SU-DHL-6 (cell line): ENCODE measurements at regions not wholly inside any gene's neighbourhood (a gene's known extent, or its start where the extent isn't known, plus 50 kb on each side); places are given as distances from the start of the nearest gene placed in this dataset.
A peak's percentile ranks its signal among the peaks of the same experiment; 100 is the strongest.
"Not testable (repeated sequence)": the region's sequence is repeated elsewhere in the genome, so short reads cannot be mapped to it uniquely, and the experiment has no call there.

ENCODE experiments used
- H2AFZ ChIP-seq: fragments of 200-600 bp; sonication (generic); 2 replicates; pipeline ENCODE4 v1.6.1; 2014; ENCODE audit warnings: low read depth, mild to moderate bottlenecking, moderate library complexity, mixed read lengths, antibody characterized with exemption, low read length; ENCODE audit not compliant: severe bottlenecking
- H3F3A ChIP-seq: fragments of 200-600 bp; shearing (Covaris generic); 2 replicates; pipeline ENCODE4 v1.6.0; 2016; ENCODE audit warnings: antibody characterized with exemption, mild to moderate bottlenecking; ENCODE audit not compliant: insufficient read depth
- H3K27ac ChIP-seq: fragments of 200-600 bp; sonication (generic); 2 replicates; pipeline ENCODE4 v1.5.1; 2016; ENCODE audit warnings: low read depth, mild to moderate bottlenecking, low read length, moderate library complexity, mixed read lengths
- H3K27me3 ChIP-seq: fragments of 200-600 bp; sonication (generic), shearing (Covaris generic); 2 replicates; pipeline ENCODE4 v1.6.0; 2014; ENCODE audit warnings: mild to moderate bottlenecking, low read length
- H3K36me3 ChIP-seq: fragments of 200-600 bp; sonication (generic); 2 replicates; pipeline ENCODE4 v1.6.1; 2014; ENCODE audit warnings: mild to moderate bottlenecking, low read length, mixed read lengths
- H3K4me2 ChIP-seq: fragments of 300-600, 200-600 bp; shearing (Covaris generic), sonication (generic); 2 replicates; pipeline ENCODE4 v1.6.0; 2014; ENCODE audit warnings: low read length, low read depth, mild to moderate bottlenecking; ENCODE audit not compliant: poor library complexity, severe bottlenecking
- H3K4me3 ChIP-seq: fragments of 200-600 bp; sonication (generic); 2 replicates; pipeline ENCODE4 v1.5.1; 2014; ENCODE audit warnings: antibody characterized with exemption, low read length, mild to moderate bottlenecking, mixed read lengths; ENCODE audit not compliant: insufficient read depth, poor library complexity, severe bottlenecking
- H3K79me2 ChIP-seq: fragments of 200-600 bp; sonication (generic); 2 replicates; pipeline ENCODE4 v1.6.1; 2014; ENCODE audit warnings: mild to moderate bottlenecking, low read length, moderate library complexity; ENCODE audit not compliant: insufficient read depth
- H3K9ac ChIP-seq: fragments of 200-600 bp; sonication (generic); 2 replicates; pipeline ENCODE4 v1.7.0; 2014; ENCODE audit warnings: mild to moderate bottlenecking, low read length
- H3K9me2 ChIP-seq: fragments of 200-600 bp; sonication (generic); replicated peaks from 2 replicates; pipeline ENCODE4 v1.6.1; 2014; ENCODE audit warnings: low read length; ENCODE audit not compliant: insufficient read depth
- H3K9me3 ChIP-seq: fragments of 200-600 bp; sonication (generic); 2 replicates; pipeline ENCODE4 v1.6.1; 2014; ENCODE audit warnings: low read length, mixed read lengths; ENCODE audit not compliant: insufficient read depth
- H4K20me1 ChIP-seq: fragments of 200-600 bp; sonication (generic); 2 replicates; pipeline ENCODE4 v1.6.1; 2014; ENCODE audit warnings: low read depth, mild to moderate bottlenecking, antibody characterized with exemption, low read length, moderate library complexity, mixed read lengths

GRCh38 chr1:148404786-148405568 lies 78.1 kb downstream of the PPIAL4G start:
- H3K4me2 ChIP-seq, H3K27me3 ChIP-seq, H3K9me3 ChIP-seq, H3K4me3 ChIP-seq, H3K9me2 ChIP-seq, H4K20me1 ChIP-seq, H3K9ac ChIP-seq, H2AFZ ChIP-seq, H3K36me3 ChIP-seq, H3F3A ChIP-seq, H3K27ac ChIP-seq, H3K79me2 ChIP-seq: not testable (repeated sequence)

GRCh38 chr1:148403925-148404324 lies 79.2 kb downstream of the PPIAL4G start:
- H3K27me3 ChIP-seq, H3K9ac ChIP-seq, H3K9me3 ChIP-seq, H3K79me2 ChIP-seq, H3K36me3 ChIP-seq, H3K9me2 ChIP-seq, H4K20me1 ChIP-seq, H3K4me3 ChIP-seq, H3F3A ChIP-seq, H3K27ac ChIP-seq, H3K4me2 ChIP-seq, H2AFZ ChIP-seq: not testable (repeated sequence)

- not testable (repeated sequence) for H2AFZ ChIP-seq
Observed at GRCh38 chr1:148403085-148403456, 80.0 kb downstream of the PPIAL4G start.

GRCh38 chr1:148402152-148403084 lies 80.7 kb downstream of the PPIAL4G start:
- Histone ChIP-seq H3K27ac (peak overlapping the region; percentile 27; the same call in 1 of the 2 replicates), H3K9ac (peak overlapping the region; percentile 61), H2AFZ (peak overlapping the region; percentile 42), H3K4me2 (peak overlapping the region; percentile 67), H3K4me3 (peak overlapping the region; percentile 59)
- H3K9me3 ChIP-seq, H4K20me1 ChIP-seq, H3K27me3 ChIP-seq, H3K9me2 ChIP-seq, H3K36me3 ChIP-seq, H3F3A ChIP-seq, H3K79me2 ChIP-seq: not testable (repeated sequence)

More at GRCh38 chr1:148403085-148403456, 80.0 kb downstream of the PPIAL4G start:
- peak overlapping the region; percentile 67 for H3K4me2 ChIP-seq
- not testable (repeated sequence) for H3K79me2 ChIP-seq, H3K9me3 ChIP-seq, H3K27me3 ChIP-seq, H3F3A ChIP-seq, H3K36me3 ChIP-seq, H3K9me2 ChIP-seq, H4K20me1 ChIP-seq
- peak overlapping the region; percentile 61 for H3K9ac ChIP-seq
- peak overlapping the region; percentile 59 for H3K4me3 ChIP-seq
- peak overlapping the region; percentile 27; the same call in 1 of the 2 replicates for H3K27ac ChIP-seq

GRCh38 chr1:148397516-148397915 lies 85.6 kb downstream of the PPIAL4G start:
- not testable (repeated sequence) for H3K4me2 ChIP-seq, H3K9ac ChIP-seq, H2AFZ ChIP-seq, H3K36me3 ChIP-seq, H3K27ac ChIP-seq, H3K4me3 ChIP-seq, H3F3A ChIP-seq, H3K79me2 ChIP-seq, H3K9me2 ChIP-seq, H3K9me3 ChIP-seq, H3K27me3 ChIP-seq, H4K20me1 ChIP-seq

- H3K79me2 ChIP-seq, H3K9ac ChIP-seq, H3K9me2 ChIP-seq, H3K27ac ChIP-seq, H4K20me1 ChIP-seq, H3K27me3 ChIP-seq, H3F3A ChIP-seq, H3K36me3 ChIP-seq, H3K4me2 ChIP-seq, H2AFZ ChIP-seq, H3K9me3 ChIP-seq, H3K4me3 ChIP-seq: not testable (repeated sequence)
Observed at GRCh38 chr1:148392505-148392904, 90.6 kb downstream of the PPIAL4G start.

GRCh38 chr1:148391323-148391722 lies 91.8 kb downstream of the PPIAL4G start:
- not testable (repeated sequence) for H4K20me1 ChIP-seq

More at GRCh38 chr1:148391323-148391722, 91.8 kb downstream of the PPIAL4G start:
- not testable (repeated sequence) for H3K79me2 ChIP-seq, H2AFZ ChIP-seq, H3F3A ChIP-seq, H3K4me3 ChIP-seq, H3K9me2 ChIP-seq, H3K4me2 ChIP-seq, H3K27ac ChIP-seq, H3K9me3 ChIP-seq, H3K9ac ChIP-seq, H3K36me3 ChIP-seq, H3K27me3 ChIP-seq
